Stomach (tissue), 8 donors: ENCODE measurements at regions not wholly inside any gene's neighbourhood (a gene's known extent, or its start where the extent isn't known, plus 50 kb on each side); places are given as distances from the start of the nearest gene placed in this dataset.

Experiments used
- DNase-seq, 2 donors: peaks; one replicate each; pipeline versions ENCODE4 v3.0.0 to v3.0.0-alpha.2; 2013 to 2019
- H3K27ac ChIP-seq, 5 donors: fragments of 200-600 bp in 4 of 5; sonication (generic) in 4 of 5; one replicate each; pipeline ENCODE4 v1.5.1; 2013 to 2019; ENCODE audit warnings: mild to moderate bottlenecking in 1 of 5, moderate library complexity in 1 of 5
- H3K27me3 ChIP-seq, 3 donors: fragments of 200-600 bp; sonication (generic); one replicate each; pipeline ENCODE4 v1.5.1; 2017 to 2019; ENCODE audit warnings: mixed run types in 1 of 3
- H3K36me3 ChIP-seq, 4 donors: fragments of 200-600 bp; sonication (generic); 1 replicate in 3 of 4; 2 replicates in 1 of 4; pipeline ENCODE4 v1.5.1; 2016 to 2019
- H3K4me1 ChIP-seq, 4 donors: fragments of 200-600 bp; sonication (generic); one replicate each; pipeline ENCODE4 v1.5.1; 2016 to 2019
- H3K4me3 ChIP-seq, 4 donors: fragments of 200-600 bp; sonication (generic) in 3 of 4; one replicate each; pipeline ENCODE4 v1.5.1; 2016 to 2019; ENCODE audit warnings: mild to moderate bottlenecking in 1 of 4
- H3K9me3 ChIP-seq, 4 donors: fragments of 200-600 bp; sonication (generic); one replicate each; pipeline ENCODE4 v1.5.1; 2016 to 2019
- CTCF ChIP-seq, 7 experiments: fragments of 450-650 bp in 4 of 7; fragments of 200-600 bp in 3 of 7; sonication (generic) in 3 of 7; IDR thresholded peaks; one replicate each; pipeline ENCODE4 v1.5.1; 2016 to 2019; ENCODE audit warnings: antibody characterized with exemption in 7 of 7, control low read depth in 2 of 7, mild to moderate bottlenecking in 1 of 7
- EP300 ChIP-seq: sonication (generic); formaldehyde crosslinking; IDR thresholded peaks from one replicate; pipeline ENCODE4 v1.6.1; 2017; ENCODE audit warnings: antibody characterized with exemption
- POLR2A ChIP-seq, 4 donors: fragments of 450-650 bp; IDR thresholded peaks; one replicate each; pipeline ENCODE4 v1.6.1; 2016; ENCODE audit warnings: antibody characterized with exemption in 4 of 4, control low read depth in 2 of 4, mild to moderate bottlenecking in 1 of 4, moderate library complexity in 1 of 4
- POLR2AphosphoS5 ChIP-seq, 3 donors: sonication (generic); formaldehyde crosslinking; IDR thresholded peaks; one replicate each; pipeline ENCODE4 v1.6.1; 2016; ENCODE audit warnings: antibody characterized with exemption in 3 of 3
- WGBS, 5 donors: extraction: QIAGEN DNeasy Blood & Tissue Kit in 3 of 5; methylation state at CpG; one replicate each; pipeline versions ENCODE4 v1.1.5 to v1.1.7; 2013 to 2018; 5-methylcytosine and 5-hydroxymethylcytosine counted together
- intact Hi-C: fragments of 100-400 bp; cut with DNase I; formaldehyde crosslinking; loops from one replicate; pipeline ENCODE4 v1.15.1; 2023; ENCODE audit warnings: low total_unique reads
- donor health status: healthy with polysubstance abuse.
- donor health status: Bipolar disorder and iron deficiency.
- donor health status: healthy.

- Histone ChIP-seq H3K4me1 (no peaks in the 10 kb centered on the region), H3K27ac (no peak overlapping the region), H3K27me3 (no peaks in the 10 kb centered on the region), H3K9me3 (peaks cover 0 to 15% (median 12%) of the 10 kb centered on the region in 4 donors), H3K36me3 (no peaks in the 10 kb centered on the region), H3K4me3 (no peak overlapping the region)
- intact Hi-C loops: no loop called here
- no peak for DNase-seq
- TF ChIP-seq EP300 (no peak), CTCF (IDR thresholded peaks at IDR 0.05) (no peak), POLR2AphosphoS5 (IDR thresholded peaks at IDR 0.05) (no peak), POLR2A (IDR thresholded peaks at IDR 0.05) (no peak)
Observed at GRCh38 chr1:215479567-215479966, 87.5 kb upstream of the KCTD3 start.

- intact Hi-C loops: no loop called here
- WGBS, 5 donors: 76 to 90% (median 82%) methylated on average over 2 of the region's 2 CpGs
- H3K4me1 ChIP-seq: no peaks in the 10 kb centered on the region
- H3K4me3 ChIP-seq: no peak overlapping the region
- no peak overlapping the region for H3K27ac ChIP-seq
- no peak for DNase-seq
- no peaks in the 10 kb centered on the region for H3K27me3 ChIP-seq
- H3K36me3 ChIP-seq: no peaks in the 10 kb centered on the region
- peaks cover 0 to 14% (median 9%) of the 10 kb centered on the region in 4 donors for H3K9me3 ChIP-seq
- TF ChIP-seq POLR2A (IDR thresholded peaks at IDR 0.05): no peak
Observed at GRCh38 chr1:215482079-215482478, 85.0 kb upstream of the KCTD3 start.

GRCh38 chr1:215484171-215484939 is 82.7 kb upstream of the KCTD3 start:
- Histone ChIP-seq H3K9me3 (no peaks in the 10 kb centered on the region), H3K27me3 (no peaks in the 10 kb centered on the region), H3K4me3 (no peak overlapping the region), H3K27ac (no peak overlapping the region), H3K4me1 (no peaks in the 10 kb centered on the region), H3K36me3 (no peaks in the 10 kb centered on the region)
- intact Hi-C loops: no loop called here
- no peak for DNase-seq
- TF ChIP-seq POLR2A (IDR thresholded peaks at IDR 0.05): no peak
- no peak for TF ChIP-seq CTCF (IDR thresholded peaks at IDR 0.05)
- TF ChIP-seq POLR2AphosphoS5 (IDR thresholded peaks at IDR 0.05): no peak
- no peak for TF ChIP-seq EP300
- 42 to 57% (median 50%) methylated on average over 4 of the region's 4 CpGs for WGBS, 5 donors

GRCh38 chr1:215487466-215487865 is 79.6 kb upstream of the KCTD3 start:
- no peaks in the 10 kb centered on the region for H3K27me3 ChIP-seq
- intact Hi-C loops: no loop called here
- H3K4me1 ChIP-seq: no peaks in the 10 kb centered on the region
- H3K9me3 ChIP-seq: peaks cover 0 to 3% (median 1%) of the 10 kb centered on the region in 4 donors
- no peak for DNase-seq
- TF ChIP-seq CTCF (IDR thresholded peaks at IDR 0.05) (no peak), EP300 (no peak), POLR2A (IDR thresholded peaks at IDR 0.05) (no peak), POLR2AphosphoS5 (IDR thresholded peaks at IDR 0.05) (no peak)
- no peak overlapping the region for H3K27ac ChIP-seq
- no peak overlapping the region for H3K4me3 ChIP-seq
- 82 to 91% (median 86%) methylated on average over 1 of the region's 1 CpG for WGBS, 5 donors
- H3K36me3 ChIP-seq: no peaks in the 10 kb centered on the region

- WGBS, 5 donors: 55 to 65% (median 60%) methylated on average over 1 of the region's 1 CpG
- H3K4me1 ChIP-seq: no peaks in the 10 kb centered on the region
- H3K36me3 ChIP-seq: no peaks in the 10 kb centered on the region
- no peak for TF ChIP-seq POLR2AphosphoS5 (IDR thresholded peaks at IDR 0.05)
- TF ChIP-seq POLR2A (IDR thresholded peaks at IDR 0.05): no peak
- TF ChIP-seq CTCF (IDR thresholded peaks at IDR 0.05): no peak
- TF ChIP-seq EP300: no peak
- no peak for DNase-seq
- no peak overlapping the region for H3K27ac ChIP-seq
- intact Hi-C loops: no loop called here
- H3K4me3 ChIP-seq: no peak overlapping the region
- H3K9me3 ChIP-seq: peaks cover 0 to 7% (median 3%) of the 10 kb centered on the region in 4 donors
- H3K27me3 ChIP-seq: no peaks in the 10 kb centered on the region
Observed at GRCh38 chr1:215488850-215489249, 78.3 kb upstream of the KCTD3 start.
